Upper lobe of right lung (tissue), 1 donor: ENCODE measurements at regions not wholly inside any gene's neighbourhood (a gene's known extent, or its start where the extent isn't known, plus 50 kb on each side); places are given as distances from the start of the nearest gene placed in this dataset.

Experiments
- ATAC-seq: fragments of 200-7000 bp; cut with Tn5 transposase; one replicate; pipeline ENCODE4 v1.9.1; 2020; ENCODE audit warnings: mild to moderate bottlenecking, moderate library complexity
- DNase-seq: peaks from one replicate; pipeline ENCODE4 v3.0.0-alpha.2; 2020
- H3K27ac ChIP-seq: fragments of 200-600 bp; one replicate; pipeline ENCODE4 v1.8.0; 2022
- H3K27me3 ChIP-seq: fragments of 200-600 bp; one replicate; pipeline ENCODE4 v1.8.0; 2022; ENCODE audit warnings: mild to moderate bottlenecking
- H3K36me3 ChIP-seq: fragments of 200-600 bp; one replicate; pipeline ENCODE4 v1.8.0; 2022
- H3K4me1 ChIP-seq: fragments of 200-600 bp; one replicate; pipeline ENCODE4 v1.8.0; 2022
- H3K4me3 ChIP-seq: fragments of 200-600 bp; one replicate; pipeline ENCODE4 v1.8.0; 2022; ENCODE audit warnings: mild to moderate bottlenecking
- H3K9me3 ChIP-seq: fragments of 200-600 bp; one replicate; pipeline ENCODE4 v1.8.0; 2022
- CTCF ChIP-seq: fragments of 200-600 bp; IDR thresholded peaks from one replicate; pipeline ENCODE4 v1.8.0; 2022; ENCODE audit warnings: antibody characterized with exemption
- intact Hi-C: fragments of 100-400 bp; cut with DNase I; formaldehyde crosslinking; loops from one replicate; pipeline ENCODE4 v1.11.0; 2022
- donor health status: DM: no; HTN: yes; CAD: no; lungs with severe emphysema.

DNA sequence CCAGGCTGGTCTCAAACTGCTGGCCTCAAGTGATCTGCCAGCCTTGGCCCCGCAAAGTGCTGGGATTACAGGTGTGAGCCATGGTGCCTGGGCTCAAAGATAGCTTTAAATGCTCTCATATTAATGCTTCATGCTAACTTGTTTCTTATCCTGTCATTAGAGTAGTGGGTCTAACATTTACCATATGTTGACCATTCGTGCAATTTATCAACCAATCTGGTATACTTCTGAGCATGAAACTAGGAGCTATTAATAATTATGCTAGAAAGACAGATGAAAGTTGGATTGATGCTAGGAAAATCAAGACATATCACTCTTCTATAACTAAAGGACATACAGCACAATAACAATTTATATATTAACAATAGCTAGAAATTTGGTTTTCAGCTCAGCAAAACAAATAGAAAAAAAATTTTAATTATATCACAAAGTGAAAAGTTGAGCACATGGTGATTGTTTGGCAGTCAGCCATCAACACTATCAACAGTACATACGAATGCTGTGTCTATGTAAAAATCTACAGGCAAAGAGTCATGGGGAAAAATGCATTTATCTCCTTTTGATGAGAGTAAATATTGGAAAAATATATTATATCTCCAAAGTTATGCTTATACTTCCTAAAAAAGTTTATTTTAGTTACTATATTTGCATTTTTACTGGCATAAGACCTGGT is 112.1 kb upstream of the ABCB5 start:
- Histone ChIP-seq H3K9me3 (no peaks in the 10 kb centered on the region), H3K36me3 (no peaks in the 10 kb centered on the region), H3K27ac (no peak overlapping the region), H3K27me3 (no peaks in the 10 kb centered on the region), H3K4me3 (no peak overlapping the region), H3K4me1 (no peaks in the 10 kb centered on the region)
- intact Hi-C loops, result no loop called here
- no peak for TF ChIP-seq CTCF
- ATAC-seq (no peak), DNase-seq (no peak)

- TF ChIP-seq CTCF, result no peak
- Histone ChIP-seq H3K9me3 (no peaks in the 10 kb centered on the region), H3K27ac (no peak overlapping the region), H3K36me3 (no peaks in the 10 kb centered on the region), H3K27me3 (no peaks in the 10 kb centered on the region), H3K4me1 (no peaks in the 10 kb centered on the region), H3K4me3 (no peak overlapping the region)
- ATAC-seq (no peak), DNase-seq (no peak)
- intact Hi-C loops, result no loop called here
Measured at GRCh38 chr7:20504060-20504459, 111.4 kb upstream of the ABCB5 start.

DNA sequence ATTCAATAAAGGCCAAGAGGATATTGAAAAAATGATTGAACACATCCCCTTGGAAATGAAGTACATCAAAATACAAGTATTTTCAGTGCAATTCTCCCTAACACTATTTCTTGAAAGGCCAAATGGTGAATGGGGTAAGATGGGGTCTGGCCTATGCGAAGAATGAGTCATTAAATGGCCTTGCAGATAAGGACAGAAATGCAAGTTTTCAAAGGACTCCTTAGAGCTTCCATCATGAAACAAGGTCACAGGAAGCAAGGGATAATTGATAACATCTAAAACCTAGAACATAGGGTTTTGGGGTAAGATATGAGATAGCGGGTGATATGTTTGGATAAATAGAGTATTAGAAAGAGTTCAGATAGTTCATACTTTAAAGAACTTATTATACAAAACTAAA is 109.3 kb upstream of the ABCB5 start:
- intact Hi-C loops, result no loop called here
- no peaks in the 10 kb centered on the region for H3K9me3 ChIP-seq
- no peaks in the 10 kb centered on the region for H3K36me3 ChIP-seq
- no peak for TF ChIP-seq CTCF
- no peak overlapping the region for H3K27ac ChIP-seq
- H3K4me3 ChIP-seq, result no peak overlapping the region
- no peak for ATAC-seq
- no peaks in the 10 kb centered on the region for H3K27me3 ChIP-seq
- DNase-seq, result no peak
- H3K4me1 ChIP-seq, result no peaks in the 10 kb centered on the region

- Histone ChIP-seq H3K9me3 (no peaks in the 10 kb centered on the region), H3K4me1 (no peaks in the 10 kb centered on the region), H3K36me3 (no peaks in the 10 kb centered on the region), H3K27ac (no peak overlapping the region), H3K4me3 (no peak overlapping the region), H3K27me3 (no peaks in the 10 kb centered on the region)
- DNase-seq (no peak), ATAC-seq (no peak)
- no peak for TF ChIP-seq CTCF
- intact Hi-C loops, result no loop called here
Measured at GRCh38 chr7:20507157-20507556, 108.3 kb upstream of the ABCB5 start.

GRCh38 chr7:20508109-20508508 is 107.4 kb upstream of the ABCB5 start:
- Histone ChIP-seq H3K27me3 (no peaks in the 10 kb centered on the region), H3K9me3 (no peaks in the 10 kb centered on the region), H3K4me3 (no peak overlapping the region), H3K36me3 (no peaks in the 10 kb centered on the region), H3K27ac (no peak overlapping the region), H3K4me1 (no peaks in the 10 kb centered on the region)
- no peak for TF ChIP-seq CTCF
- DNase-seq (no peak), ATAC-seq (peak; percentile 86)
- intact Hi-C loops, result no loop called here
